NCI-H446 (cell line): ENCODE measurements at regions not wholly inside any gene's neighbourhood (a gene's known extent, or its start where the extent isn't known, plus 50 kb on each side); places are given as distances from the start of the nearest gene placed in this dataset.
"Not testable (repeated sequence)": the region's sequence is repeated elsewhere in the genome, so short reads cannot be mapped to it uniquely, and the experiment has no call there.

Source experiments
- DNase-seq, 2 experiments: peaks; one replicate each; lab custom pipeline; 2025; lab: John Stamatoyannopoulos, UW

GRCh38 chr14:77985211-77985615, 185.0 kb upstream of the NRXN3 start:
- peak in 1 of 2 experiments; percentile 22 for DNase-seq

GRCh38 chr14:77986773-77987172, 183.4 kb upstream of the NRXN3 start:
- no peak for DNase-seq

- no peak for DNase-seq
Measured at GRCh38 chr14:77988096-77988870, 181.9 kb upstream of the NRXN3 start.

- DNase-seq: no peak
Measured at GRCh38 chr14:77988970-77989369, 181.2 kb upstream of the NRXN3 start.

GRCh38 chr14:77989441-77989991, 180.7 kb upstream of the NRXN3 start:
- DNase-seq: no peak

GRCh38 chr14:77990337-77990736, 179.8 kb upstream of the NRXN3 start:
- no peak for DNase-seq

- no peak for DNase-seq
Measured at GRCh38 chr14:77991128-77991772, 178.9 kb upstream of the NRXN3 start.

GRCh38 chr14:78005325-78005724, 164.8 kb upstream of the NRXN3 start:
- no peak for DNase-seq

- no peak for DNase-seq
Measured at GRCh38 chr14:78007160-78007559, 163.0 kb upstream of the NRXN3 start.

GRCh38 chr14:78010688-78011087, 159.5 kb upstream of the NRXN3 start:
- peak in 1 of 2 experiments; percentile 56 for DNase-seq

- DNase-seq: not testable (repeated sequence)
Measured at GRCh38 chr14:78013911-78014310, 156.3 kb upstream of the NRXN3 start.

- DNase-seq: no peak
Measured at GRCh38 chr14:78016532-78016931, 153.6 kb upstream of the NRXN3 start.

- no peak for DNase-seq
Measured at GRCh38 chr14:78018283-78018682, 151.9 kb upstream of the NRXN3 start.

- peak; percentile 19 to 60 for DNase-seq
Measured at GRCh38 chr14:78022059-78022458, 148.1 kb upstream of the NRXN3 start.

- DNase-seq: no peak
Measured at GRCh38 chr14:78023112-78023511, 147.1 kb upstream of the NRXN3 start.

- DNase-seq: no peak
Measured at GRCh38 chr14:78028471-78028870, 141.7 kb upstream of the NRXN3 start.

- DNase-seq: no peak
Measured at GRCh38 chr14:78029601-78030372, 140.4 kb upstream of the NRXN3 start.

- no peak for DNase-seq
Measured at GRCh38 chr14:78043349-78043748, 126.8 kb upstream of the NRXN3 start.

GRCh38 chr14:78048120-78048519, 122.1 kb upstream of the NRXN3 start:
- DNase-seq: no peak

GRCh38 chr14:78056890-78057289, 113.3 kb upstream of the NRXN3 start:
- DNase-seq: not testable (repeated sequence)

- no peak for DNase-seq
Measured at GRCh38 chr14:78070344-78070743, 99.8 kb upstream of the NRXN3 start.

- no peak for DNase-seq
Measured at GRCh38 chr14:78071016-78071549, 99.1 kb upstream of the NRXN3 start.
